HepG2 (cell line): ENCODE measurements at regions not wholly inside any gene's neighbourhood (a gene's known extent, or its start where the extent isn't known, plus 50 kb on each side); places are given as distances from the start of the nearest gene placed in this dataset.

Experiments
- EZH2 ChIP-seq: conservative IDR thresholded peaks from 2 replicates; pipeline ENCODE4 v1.6.1; 2012; ENCODE audit warnings: mild to moderate bottlenecking, low read depth, low read length, moderate library complexity
- MXI1 ChIP-seq: IDR thresholded peaks from 3 replicates; pipeline ENCODE4 v1.6.1; 2012; ENCODE audit warnings: low read depth, low read length, inconsistent platforms, borderline replicate concordance
- RXRA ChIP-seq: sonication (generic); formaldehyde crosslinking; IDR thresholded peaks from 2 replicates; pipeline ENCODE4 v1.5.1; 2020; ENCODE audit warnings: missing genetic modification reagents
- TAF1 ChIP-seq: sonication (generic); formaldehyde crosslinking; IDR thresholded peaks from 2 replicates; pipeline ENCODE4 v1.4.0; 2020; ENCODE audit warnings: missing genetic modification reagents

GRCh38 chr11:88050247-88050646 is 125.0 kb downstream of the RAB38 start:
- TF ChIP-seq RXRA (CRISPR knock-in tag) (no peak), MXI1 (no peak), EZH2 (no peak), TAF1 (CRISPR knock-in tag) (no peak)
